HG02623 (cell line): ENCODE measurements at regions not wholly inside any gene's neighbourhood (a gene's known extent, or its start where the extent isn't known, plus 50 kb on each side); places are given as distances from the start of the nearest gene placed in this dataset.

Source experiments
- ATAC-seq: cut with Tn5 transposase; IDR thresholded peaks from one replicate; pipeline ENCODE4 v1.9.1; 2021; ENCODE audit warnings: moderate library complexity; ENCODE audit not compliant: unreplicated experiment

GRCh38 chr4:108301545-108302251, 133.0 kb upstream of the LEF1 start:
- ATAC-seq = no peak

- ATAC-seq = no peak
Observed at GRCh38 chr4:108297605-108298004, 128.9 kb upstream of the LEF1 start.

GRCh38 chr4:108292229-108292628, 123.5 kb upstream of the LEF1 start:
- no peak for ATAC-seq

- ATAC-seq = no peak
Observed at GRCh38 chr4:108291137-108291536, 122.4 kb upstream of the LEF1 start.

GRCh38 chr4:108287834-108288413, 119.2 kb upstream of the LEF1 start:
- ATAC-seq = no peak

- ATAC-seq = no peak
Observed at GRCh38 chr4:108280072-108280471, 111.3 kb upstream of the LEF1 start.

GRCh38 chr4:108276690-108277089, 108.0 kb upstream of the LEF1 start:
- ATAC-seq = no peak

GRCh38 chr4:108272986-108273385, 104.3 kb upstream of the LEF1 start:
- ATAC-seq = no peak

GRCh38 chr4:108272561-108272960, 103.8 kb upstream of the LEF1 start:
- ATAC-seq = no peak

GRCh38 chr4:108272046-108272445, 103.3 kb upstream of the LEF1 start:
- ATAC-seq = no peak

GRCh38 chr4:108270466-108271450, 102.0 kb upstream of the LEF1 start:
- no peak for ATAC-seq

- no peak for ATAC-seq
Observed at GRCh38 chr4:108264693-108265092, 96.0 kb upstream of the LEF1 start.

GRCh38 chr4:108263057-108263456, 94.3 kb upstream of the LEF1 start:
- no peak for ATAC-seq

- ATAC-seq = no peak
Observed at GRCh38 chr4:108261026-108261425, 92.3 kb upstream of the LEF1 start.

GRCh38 chr4:108256538-108256937, 87.8 kb upstream of the LEF1 start:
- no peak for ATAC-seq

GRCh38 chr4:108255203-108255747, 86.5 kb upstream of the LEF1 start:
- no peak for ATAC-seq

GRCh38 chr4:108249397-108249796, 80.7 kb upstream of the LEF1 start:
- no peak for ATAC-seq

GRCh38 chr4:108247387-108248049, 78.8 kb upstream of the LEF1 start:
- ATAC-seq = no peak

- no peak for ATAC-seq
Observed at GRCh38 chr4:108244606-108245005, 75.9 kb upstream of the LEF1 start.

- ATAC-seq = no peak
Observed at GRCh38 chr4:108240366-108240765, 71.6 kb upstream of the LEF1 start.

- ATAC-seq = no peak
Observed at GRCh38 chr4:108237693-108238092, 69.0 kb upstream of the LEF1 start.
